ENCODE measurements at regions not wholly inside any gene's neighbourhood (a gene's known extent, or its start where the extent isn't known, plus 50 kb on each side); places are given as distances from the start of the nearest gene placed in this dataset.
"Not testable (repeated sequence)": the region's sequence is repeated elsewhere in the genome, so short reads cannot be mapped to it uniquely, and the experiment has no call there.

- DNase-seq: no peak
These were observed 225.2 kb upstream of the SETMAR start for GRCh38 chr3:4077950-4078349.

GRCh38 chr3:4078903-4079302 is 224.3 kb upstream of the SETMAR start:
- no peak for DNase-seq

GRCh38 chr3:4079339-4080195 is 223.6 kb upstream of the SETMAR start:
- DNase-seq: no peak

GRCh38 chr3:4083225-4084015 is 219.7 kb upstream of the SETMAR start:
- no peak for DNase-seq

- no peak for DNase-seq
These were observed 218.9 kb upstream of the SETMAR start for GRCh38 chr3:4084271-4084670.

- DNase-seq: not testable (repeated sequence)
These were observed 216.5 kb upstream of the SETMAR start for GRCh38 chr3:4086662-4087061.

- DNase-seq: no peak
These were observed 211.4 kb upstream of the SETMAR start for GRCh38 chr3:4091786-4092185.

- no peak for DNase-seq
These were observed 205.4 kb upstream of the SETMAR start for GRCh38 chr3:4097801-4098200.

GRCh38 chr3:4099607-4100006 is 203.6 kb upstream of the SETMAR start:
- no peak for DNase-seq

GRCh38 chr3:4107430-4107829 is 195.7 kb upstream of the SETMAR start:
- no peak for DNase-seq

- no peak for DNase-seq
These were observed 189.2 kb upstream of the SETMAR start for GRCh38 chr3:4113811-4114522.

GRCh38 chr3:4119119-4119518 is 184.1 kb upstream of the SETMAR start:
- DNase-seq: no peak

- DNase-seq: no peak
These were observed 177.6 kb upstream of the SETMAR start for GRCh38 chr3:4125576-4125975.

- DNase-seq: no peak
These were observed 164.9 kb upstream of the SETMAR start for GRCh38 chr3:4138150-4138785.

- no peak for DNase-seq
These were observed 164.3 kb upstream of the SETMAR start for GRCh38 chr3:4138786-4139431.

GRCh38 chr3:4139462-4140140 is 163.6 kb upstream of the SETMAR start:
- no peak for DNase-seq

GRCh38 chr3:4140921-4141320 is 162.2 kb upstream of the SETMAR start:
- DNase-seq: no peak

GRCh38 chr3:4147556-4148118 is 155.5 kb upstream of the SETMAR start:
- no peak for DNase-seq

GRCh38 chr3:4149296-4149695 is 153.9 kb upstream of the SETMAR start:
- DNase-seq: no peak

- DNase-seq: no peak
These were observed 152.4 kb upstream of the SETMAR start for GRCh38 chr3:4150816-4151215.

GRCh38 chr3:4151859-4152258 is 151.3 kb upstream of the SETMAR start:
- DNase-seq: no peak

- DNase-seq: no peak
These were observed 149.4 kb upstream of the SETMAR start for GRCh38 chr3:4153771-4154170.

Data from CD4-positive, alpha-beta T cell treated with Interleukin-12 subunit alpha and Interleukin-12 subunit beta, for 1 hour (primary cell).